B cell (primary cell): ENCODE measurements at regions not wholly inside any gene's neighbourhood (a gene's known extent, or its start where the extent isn't known, plus 50 kb on each side); places are given as distances from the start of the nearest gene placed in this dataset.

ENCODE experiments used
- ATAC-seq: fragments of 200-7000 bp; cut with Tn5 transposase; one replicate; pipeline ENCODE4 v1.10.0; 2021; ENCODE audit warnings: low read depth, mild to moderate bottlenecking, moderate number of reproducible peaks, moderate library complexity
- CTCF ChIA-PET: fragments of 350-600 bp; sonication (Branson Sonifier 250); formaldehyde crosslinking; loops from one replicate; lab custom pipeline; 2021; ENCODE audit warnings: antibody characterized with exemption, inconsistent platforms; lab: Charles Lee
- POLR2A ChIA-PET: fragments of 350-600 bp; sonication (Branson Sonifier 250); formaldehyde crosslinking; loops from one replicate; lab custom pipeline; 2021; ENCODE audit warnings: antibody characterized with exemption; lab: Charles Lee
- DNase-seq: peaks from one replicate; pipeline ENCODE4 v3.0.0; 2013
- H2AFZ ChIP-seq: 2 replicates; pipeline ENCODE4 v1.6.1; 2012; ENCODE audit warnings: mild to moderate bottlenecking, low read depth, low read length; ENCODE audit not compliant: insufficient read depth, poor library complexity, severe bottlenecking
- H3K27ac ChIP-seq, 2 donors: 1 replicate in 1 of 2; 2 replicates in 1 of 2; pipeline ENCODE4 v1.5.1; 2012 to 2013; ENCODE audit warnings: low read length in 2 of 2, mild to moderate bottlenecking in 2 of 2, moderate library complexity in 1 of 2
- H3K27me3 ChIP-seq, 4 experiments: fragments of 200-600 bp in 1 of 4; sonication (generic) in 1 of 4; replicated peaks in 1 of 4; 1 replicate in 2 of 4; 2 replicates in 2 of 4; pipeline versions ENCODE4 v1.6.1 to v1.7.0; 2013 to 2016; ENCODE audit warnings: low read length in 3 of 4, mild to moderate bottlenecking in 2 of 4, mixed read lengths in 1 of 4, moderate library complexity in 1 of 4; ENCODE audit not compliant: insufficient read depth in 4 of 4, control insufficient read depth in 3 of 4; ENCODE audit errors: control extremely low read depth in 1 of 4
- H3K36me3 ChIP-seq, 2 experiments: replicated peaks in 1 of 2; 1 replicate in 1 of 2; 2 replicates in 1 of 2; pipeline versions ENCODE4 v1.6.1 to v1.7.1; 2013; ENCODE audit warnings: low read length in 1 of 2; ENCODE audit not compliant: insufficient read depth in 2 of 2, control insufficient read depth in 1 of 2; ENCODE audit errors: control extremely low read depth in 1 of 2, extremely low read depth in 1 of 2
- H3K4me1 ChIP-seq, 2 donors: fragments of 200-600 bp in 1 of 2; sonication (generic) in 1 of 2; 1 replicate in 1 of 2; 2 replicates in 1 of 2; pipeline versions ENCODE4 v1.5.1 to v1.6.1; 2013 to 2017; ENCODE audit warnings: low read length in 2 of 2; ENCODE audit not compliant: control insufficient read depth in 2 of 2, insufficient read depth in 2 of 2
- H3K4me2 ChIP-seq: replicated peaks from 2 replicates; pipeline ENCODE3; 2012; ENCODE audit warnings: mild to moderate bottlenecking, low read depth, low read length; ENCODE audit not compliant: poor library complexity, severe bottlenecking
- H3K4me3 ChIP-seq, 5 experiments: fragments of 200-600 bp in 1 of 5; sonication (generic) in 1 of 5; 1 replicate in 3 of 5; 2 replicates in 2 of 5; pipeline versions ENCODE4 v1.5.1 to v1.7.0; 2011 to 2016; ENCODE audit warnings: low read length in 4 of 5, mild to moderate bottlenecking in 4 of 5, low read depth in 2 of 5, control low read depth in 1 of 5, moderate library complexity in 1 of 5; ENCODE audit not compliant: insufficient read depth in 1 of 5; ENCODE audit errors: control extremely low read depth in 1 of 5, extremely low read depth in 1 of 5
- H3K79me2 ChIP-seq: fragments of 200-600 bp; sonication (generic); one replicate; pipeline ENCODE4 v1.6.0; 2016; ENCODE audit warnings: low read length; ENCODE audit not compliant: control insufficient read depth, insufficient read depth
- H3K9ac ChIP-seq: fragments of 200-600 bp; sonication (generic); 2 replicates; pipeline ENCODE4 v1.6.1; 2017; ENCODE audit warnings: mild to moderate bottlenecking, low read length, moderate library complexity
- H3K9me3 ChIP-seq, 3 donors: one replicate each; pipeline versions ENCODE4 v1.6.1 to v1.7.1; 2013; ENCODE audit warnings: low read length in 2 of 3; ENCODE audit not compliant: control insufficient read depth in 2 of 3, insufficient read depth in 1 of 3; ENCODE audit errors: control extremely low read depth in 1 of 3
- H4K20me1 ChIP-seq: 2 replicates; pipeline ENCODE4 v1.6.0; 2012; ENCODE audit warnings: mild to moderate bottlenecking, low read length; ENCODE audit not compliant: insufficient read depth, control insufficient read depth, poor library complexity, severe bottlenecking
- H3K27ac Mint-ChIP-seq: one replicate; pipeline ENCODE4 v1.8.0; 2021; ENCODE audit warnings: mixed read lengths
- H3K27me3 Mint-ChIP-seq: one replicate; pipeline ENCODE4 v1.8.0; 2021; ENCODE audit warnings: mixed read lengths
- H3K4me1 Mint-ChIP-seq: one replicate; pipeline ENCODE4 v1.8.0; 2021; ENCODE audit warnings: mixed read lengths
- H3K4me3 Mint-ChIP-seq: one replicate; pipeline ENCODE4 v1.8.0; 2021; ENCODE audit warnings: mixed read lengths
- H3K9me3 Mint-ChIP-seq: one replicate; pipeline ENCODE4 v1.8.0; 2022; ENCODE audit warnings: mixed read lengths; ENCODE audit not compliant: insufficient read depth
- CTCF ChIP-seq: fragments of 200-600 bp; IDR thresholded peaks from one replicate; pipeline ENCODE4 v1.8.0; 2022; ENCODE audit warnings: antibody characterized with exemption, mild to moderate bottlenecking
- EZH2 ChIP-seq: IDR thresholded peaks from 2 replicates; pipeline ENCODE4 v1.6.1; 2012; ENCODE audit warnings: borderline replicate concordance, low read depth, mild to moderate bottlenecking, moderate library complexity, low read length; ENCODE audit not compliant: insufficient read depth, poor library complexity, severe bottlenecking
- WGBS: methylation state at CpG from one replicate; pipeline ENCODE4 v1.1.5; 2013; ENCODE audit warnings: missing lambda C conversion rate; ENCODE audit not compliant: insufficient coverage; 5-methylcytosine and 5-hydroxymethylcytosine counted together
- intact Hi-C: fragments of 100-400 bp; cut with micrococcal nuclease; formaldehyde crosslinking; loops from one replicate; pipeline ENCODE4 v1.10.0; 2022

DNA sequence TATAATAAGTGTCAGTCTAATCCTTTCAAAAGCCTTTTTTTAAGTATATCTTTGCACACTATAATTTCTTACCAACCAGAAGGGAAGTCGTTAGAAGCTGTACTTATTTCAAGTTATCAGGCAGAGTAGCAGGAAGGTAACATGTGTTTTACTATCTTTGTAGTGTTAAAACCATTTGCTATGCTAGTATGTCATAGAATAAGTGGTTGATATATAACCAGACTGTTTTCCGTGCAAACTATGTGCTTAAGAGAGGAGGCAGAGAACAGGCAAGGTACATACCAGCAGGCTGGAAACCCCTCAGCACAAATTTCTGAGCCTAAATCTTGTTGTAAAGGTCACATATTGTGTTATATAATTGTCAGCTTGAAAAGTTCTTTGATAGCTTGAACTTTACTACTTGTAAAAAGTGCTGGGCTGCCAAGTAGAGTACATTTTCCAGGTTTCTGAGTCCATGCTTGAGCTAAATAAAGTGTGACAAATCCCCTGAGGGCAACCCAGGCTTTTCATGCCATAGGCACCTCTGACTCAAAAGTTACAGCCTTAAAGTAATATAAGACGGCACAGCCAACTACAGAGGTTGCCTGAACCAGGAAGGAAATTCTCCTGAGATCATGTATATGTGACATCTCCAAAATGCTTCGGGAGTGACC is 1297.4 kb downstream of the PCDH9 start:
- DNase-seq (no peak), ATAC-seq (no peak)
- Histone ChIP-seq H3K27me3 (no peaks in the 10 kb centered on the region), H3K36me3 (no peaks in the 10 kb centered on the region), H3K79me2 (no peaks in the 10 kb centered on the region), H3K9ac (no peak overlapping the region), H4K20me1 (no peaks in the 10 kb centered on the region), H3K27ac (no peak overlapping the region), H3K4me3 (no peak overlapping the region), H3K4me1 (no peaks in the 10 kb centered on the region), H3K9me3 (no peaks in the 10 kb centered on the region), H3K4me2 (no peak overlapping the region), H2AFZ (no peak overlapping the region)
- H3K9me3 Mint-ChIP-seq, result no peaks in the 10 kb centered on the region
- CTCF ChIA-PET, result no interaction called here
- WGBS, result 63% methylated on average over 1 of the region's 4 CpGs
- TF ChIP-seq EZH2, result no peak
- TF ChIP-seq CTCF, result no peak
- POLR2A ChIA-PET, result no interaction called here
- no peak overlapping the region for H3K27ac Mint-ChIP-seq
- no peaks in the 10 kb centered on the region for H3K27me3 Mint-ChIP-seq
- intact Hi-C loops, result no loop called here
- no peaks in the 10 kb centered on the region for H3K4me1 Mint-ChIP-seq
- H3K4me3 Mint-ChIP-seq, result no peak overlapping the region

- no peaks in the 10 kb centered on the region for H3K4me1 Mint-ChIP-seq
These were observed 1298.1 kb downstream of the PCDH9 start for GRCh38 chr13:65932013-65932412.

More at GRCh38 chr13:65932013-65932412, 1298.1 kb downstream of the PCDH9 start:
- WGBS, result no CpG with 5 or more reads among the region's 2 CpGs
- Histone ChIP-seq H3K9ac (no peak overlapping the region), H3K79me2 (no peaks in the 10 kb centered on the region), H3K4me1 (no peaks in the 10 kb centered on the region), H3K27me3 (no peaks in the 10 kb centered on the region), H3K4me3 (no peak overlapping the region), H3K36me3 (no peaks in the 10 kb centered on the region), H4K20me1 (no peaks in the 10 kb centered on the region), H3K9me3 (no peaks in the 10 kb centered on the region), H3K4me2 (no peak overlapping the region), H2AFZ (no peak overlapping the region), H3K27ac (no peak overlapping the region)
- no peaks in the 10 kb centered on the region for H3K9me3 Mint-ChIP-seq
- DNase-seq, result no peak
- no peak overlapping the region for H3K27ac Mint-ChIP-seq
- no peak for ATAC-seq
- ChIA-PET POLR2A (no interaction called here), CTCF (no interaction called here)
- intact Hi-C loops, result no loop called here
- H3K27me3 Mint-ChIP-seq, result no peaks in the 10 kb centered on the region
- no peak for TF ChIP-seq EZH2
- TF ChIP-seq CTCF, result no peak
- no peak overlapping the region for H3K4me3 Mint-ChIP-seq
